ENCODE measurements at regions not wholly inside any gene's neighbourhood (a gene's known extent, or its start where the extent isn't known, plus 50 kb on each side); places are given as distances from the start of the nearest gene placed in this dataset.

GRCh38 chr12:90257927-90258624, 549.4 kb upstream of the ATP2B1 start:
- TF ChIP-seq CTCF (IDR thresholded peaks at IDR 0.05): no peak
- no peak for TF ChIP-seq POLR2A (IDR thresholded peaks at IDR 0.05)
